ENCODE measurements at regions not wholly inside any gene's neighbourhood (a gene's known extent, or its start where the extent isn't known, plus 50 kb on each side); places are given as distances from the start of the nearest gene placed in this dataset.

GRCh38 chr1:115218699-115219098 lies 119.3 kb downstream of the NGF start:
- no peak for TF ChIP-seq EZH2phosphoT487 (IDR thresholded peaks at IDR 0.05; ENCODE audit: borderline replicate concordance, low read length)
- TF ChIP-seq CTCF (IDR thresholded peaks at IDR 0.05; ENCODE audit: low read depth, low read length, poor library complexity, severe bottlenecking), result no peak
- no peak overlapping the region for H3K27ac ChIP-seq (ENCODE audit: low read depth, low read length)
- no peak overlapping the region for H3K4me3 ChIP-seq (ENCODE audit: low read length)
- H3K9me3 ChIP-seq (ENCODE audit: control insufficient read depth, insufficient read depth, low read length), result no peaks in the 10 kb centered on the region
- no peaks in the 10 kb centered on the region for H3F3A ChIP-seq (ENCODE audit: control insufficient read depth, insufficient read depth)
- H3K79me2 ChIP-seq (ENCODE audit: control insufficient read depth, low read length), result no peaks in the 10 kb centered on the region
- no peaks in the 10 kb centered on the region for H4K20me1 ChIP-seq (ENCODE audit: control insufficient read depth, insufficient read depth, low read depth, low read length)
- H3K36me3 ChIP-seq (ENCODE audit: control insufficient read depth, low read length), result no peaks in the 10 kb centered on the region
- H3K4me1 ChIP-seq (ENCODE audit: control insufficient read depth, low read length), result no peaks in the 10 kb centered on the region
- H3K9me2 ChIP-seq (replicated peaks; ENCODE audit: control insufficient read depth, low read length), result no peaks in the 10 kb centered on the region
- H3K27me3 ChIP-seq (ENCODE audit: control insufficient read depth, low read length), result 0 out of 2 replicates have a peak, but pooled peaks cover 2% of the 10 kb centered on the region
- H3K4me2 ChIP-seq (ENCODE audit: low read length), result no peak overlapping the region

GRCh38 chr1:115218034-115218405 lies 120.0 kb downstream of the NGF start:
- Histone ChIP-seq H3F3A (ENCODE audit: control insufficient read depth, insufficient read depth) (no peaks in the 10 kb centered on the region), H3K36me3 (ENCODE audit: control insufficient read depth, low read length) (no peaks in the 10 kb centered on the region), H3K9me3 (ENCODE audit: control insufficient read depth, insufficient read depth, low read length) (no peaks in the 10 kb centered on the region), H4K20me1 (ENCODE audit: control insufficient read depth, insufficient read depth, low read depth, low read length) (no peaks in the 10 kb centered on the region), H3K9me2 (replicated peaks; ENCODE audit: control insufficient read depth, low read length) (no peaks in the 10 kb centered on the region), H3K27me3 (ENCODE audit: control insufficient read depth, low read length) (no peaks in the 10 kb centered on the region), H3K4me2 (ENCODE audit: low read length) (no peak overlapping the region), H3K4me1 (ENCODE audit: control insufficient read depth, low read length) (no peaks in the 10 kb centered on the region), H3K27ac (ENCODE audit: low read depth, low read length) (no peak overlapping the region), H3K4me3 (ENCODE audit: low read length) (no peak overlapping the region), H3K79me2 (ENCODE audit: control insufficient read depth, low read length) (no peaks in the 10 kb centered on the region)
- no peak for TF ChIP-seq EZH2phosphoT487 (IDR thresholded peaks at IDR 0.05; ENCODE audit: borderline replicate concordance, low read length)
- TF ChIP-seq CTCF (IDR thresholded peaks at IDR 0.05; ENCODE audit: low read depth, low read length, poor library complexity, severe bottlenecking), result no peak

GRCh38 chr1:115217150-115218033 lies 120.7 kb downstream of the NGF start:
- H3F3A ChIP-seq (ENCODE audit: control insufficient read depth, insufficient read depth), result no peaks in the 10 kb centered on the region
- no peaks in the 10 kb centered on the region for H3K27me3 ChIP-seq (ENCODE audit: control insufficient read depth, low read length)
- TF ChIP-seq EZH2phosphoT487 (IDR thresholded peaks at IDR 0.05; ENCODE audit: borderline replicate concordance, low read length) (no peak), CTCF (IDR thresholded peaks at IDR 0.05; ENCODE audit: low read depth, low read length, poor library complexity, severe bottlenecking) (no peak)
- no peaks in the 10 kb centered on the region for H3K36me3 ChIP-seq (ENCODE audit: control insufficient read depth, low read length)
- H3K79me2 ChIP-seq (ENCODE audit: control insufficient read depth, low read length), result no peaks in the 10 kb centered on the region
- H3K27ac ChIP-seq (ENCODE audit: low read depth, low read length), result no peak overlapping the region
- H4K20me1 ChIP-seq (ENCODE audit: control insufficient read depth, insufficient read depth, low read depth, low read length), result no peaks in the 10 kb centered on the region
- H3K9me2 ChIP-seq (replicated peaks; ENCODE audit: control insufficient read depth, low read length), result no peaks in the 10 kb centered on the region
- no peak overlapping the region for H3K4me3 ChIP-seq (ENCODE audit: low read length)
- H3K4me1 ChIP-seq (ENCODE audit: control insufficient read depth, low read length), result no peaks in the 10 kb centered on the region
- no peaks in the 10 kb centered on the region for H3K9me3 ChIP-seq (ENCODE audit: control insufficient read depth, insufficient read depth, low read length)
- H3K4me2 ChIP-seq (ENCODE audit: low read length), result no peak overlapping the region

Data from DOHH2 (cell line).